GM23338 (cell line): ENCODE measurements at regions not wholly inside any gene's neighbourhood (a gene's known extent, or its start where the extent isn't known, plus 50 kb on each side); places are given as distances from the start of the nearest gene placed in this dataset.

ENCODE experiments used
- ATAC-seq: fragments of 200-7000 bp; cut with Tn5 transposase; 3 replicates; pipeline ENCODE4 v1.9.1; 2020
- DNase-seq: peaks from one replicate; pipeline ENCODE4 v3.0.0-alpha.2; 2015; ENCODE audit warnings: low spot score
- H2AFZ ChIP-seq: fragments of 200-600 bp; sonication (generic); 2 replicates; pipeline ENCODE4 v1.8.0; 2016; ENCODE audit warnings: antibody characterized with exemption, mild to moderate bottlenecking, moderate library complexity
- H3F3A ChIP-seq: fragments of 200-600 bp; sonication (generic); replicated peaks from 2 replicates; pipeline ENCODE4 v1.8.0; 2017; ENCODE audit warnings: antibody characterized with exemption, mixed run types, low read depth
- H3K27ac ChIP-seq: fragments of 200-600 bp; sonication (generic); 2 replicates; pipeline ENCODE4 v1.6.1; 2016; ENCODE audit warnings: low read depth
- H3K27me3 ChIP-seq: fragments of 200-600 bp; sonication (generic); 2 replicates; pipeline ENCODE4 v1.8.0; 2016; ENCODE audit warnings: mild to moderate bottlenecking, mixed run types, moderate library complexity; ENCODE audit not compliant: insufficient read depth
- H3K36me3 ChIP-seq: fragments of 200-600 bp; sonication (generic); 2 replicates; pipeline ENCODE4 v1.8.0; 2016; ENCODE audit warnings: mild to moderate bottlenecking; ENCODE audit not compliant: insufficient read depth
- H3K4me1 ChIP-seq: fragments of 200-600 bp; sonication (generic); 2 replicates; pipeline ENCODE4 v1.8.0; 2016; ENCODE audit warnings: mild to moderate bottlenecking, moderate library complexity; ENCODE audit not compliant: insufficient read depth
- H3K4me2 ChIP-seq: fragments of 200-600 bp; sonication (generic); 2 replicates; pipeline ENCODE4 v1.7.1; 2017; ENCODE audit warnings: mixed run types
- H3K4me3 ChIP-seq: fragments of 200-600 bp; sonication (generic); 2 replicates; pipeline ENCODE4 v1.6.1; 2016; ENCODE audit warnings: mixed run types
- H3K79me2 ChIP-seq: fragments of 200-600 bp; sonication (generic); replicated peaks from 2 replicates; pipeline ENCODE4 v1.8.0; 2017; ENCODE audit warnings: mild to moderate bottlenecking; ENCODE audit not compliant: insufficient read depth
- H3K9me2 ChIP-seq: fragments of 200-600 bp; sonication (generic); 2 replicates; pipeline ENCODE4 v1.8.0; 2017; ENCODE audit not compliant: insufficient read depth
- H4K20me1 ChIP-seq: fragments of 200-600 bp; sonication (generic); replicated peaks from 2 replicates; pipeline ENCODE4 v1.8.0; 2017; ENCODE audit warnings: mild to moderate bottlenecking; ENCODE audit not compliant: insufficient read depth
- H3K27ac Mint-ChIP-seq: 2 replicates; pipeline ENCODE4 v1.8.0; 2020; ENCODE audit warnings: inconsistent platforms, mild to moderate bottlenecking, moderate library complexity, mixed read lengths
- H3K27me3 Mint-ChIP-seq: 3 replicates; pipeline ENCODE4 v1.8.0; 2022; ENCODE audit warnings: low read depth, mild to moderate bottlenecking, moderate library complexity, mixed read lengths, inconsistent platforms; ENCODE audit not compliant: insufficient read depth, poor library complexity
- H3K36me3 Mint-ChIP-seq: 3 replicates; pipeline ENCODE4 v1.8.0; 2021; ENCODE audit warnings: low read depth, mild to moderate bottlenecking, inconsistent platforms, moderate library complexity, mixed read lengths
- H3K4me1 Mint-ChIP-seq: 3 replicates; pipeline ENCODE4 v1.8.0; 2020; ENCODE audit warnings: mild to moderate bottlenecking, inconsistent platforms, mixed read lengths
- H3K4me3 Mint-ChIP-seq: 3 replicates; pipeline ENCODE4 v1.8.0; 2021; ENCODE audit warnings: moderate library complexity, mild to moderate bottlenecking, inconsistent platforms, mixed read lengths
- H3K9me3 Mint-ChIP-seq: 3 replicates; pipeline ENCODE4 v1.8.0; 2020; ENCODE audit warnings: moderate library complexity, mild to moderate bottlenecking, inconsistent platforms, mixed read lengths
- CTCF ChIP-seq, 2 experiments: fragments of 200-600 bp in 1 of 2; sonication (generic) in 1 of 2; conservative IDR thresholded peaks; 2 replicates each; pipeline versions ENCODE4 v1.5.1 to v1.6.1; 2016 to 2017; ENCODE audit warnings: antibody characterized with exemption in 2 of 2, low read depth in 2 of 2, mild to moderate bottlenecking in 2 of 2, moderate library complexity in 1 of 2
- ETS1 ChIP-seq: IDR thresholded peaks from 2 replicates; pipeline ENCODE4 v1.6.1; 2016; ENCODE audit warnings: antibody characterized with exemption
- JUNB ChIP-seq: IDR thresholded peaks from one replicate; pipeline ENCODE4 v1.6.1; 2016; ENCODE audit warnings: antibody characterized with exemption; ENCODE audit not compliant: unreplicated experiment
- NANOG ChIP-seq: IDR thresholded peaks from 2 replicates; pipeline ENCODE4 v1.6.1; 2016; ENCODE audit warnings: antibody characterized with exemption, borderline replicate concordance
- POLR2AphosphoS5 ChIP-seq: IDR thresholded peaks from 2 replicates; pipeline ENCODE4 v1.6.1; 2016; ENCODE audit warnings: antibody characterized with exemption, low read depth
- REST ChIP-seq: IDR thresholded peaks from one replicate; pipeline ENCODE4 v1.6.1; 2018; ENCODE audit warnings: antibody characterized with exemption; ENCODE audit not compliant: unreplicated experiment
- STAT1 ChIP-seq: IDR thresholded peaks from one replicate; pipeline ENCODE4 v1.6.1; 2016; ENCODE audit warnings: antibody characterized with exemption; ENCODE audit not compliant: unreplicated experiment

GRCh38 chr13:26992951-26993719 lies 178.5 kb downstream of the USP12 start:
- H3K27me3 Mint-ChIP-seq = no peaks in the 10 kb centered on the region
- Histone ChIP-seq H2AFZ (no peak overlapping the region), H3K4me3 (no peak overlapping the region), H3K9me2 (no peaks in the 10 kb centered on the region; the same call in none of the 2 replicates), H4K20me1 (no peaks in the 10 kb centered on the region), H3K27me3 (no peaks in the 10 kb centered on the region), H3K79me2 (no peaks in the 10 kb centered on the region), H3K4me2 (no peak overlapping the region), H3K36me3 (no peaks in the 10 kb centered on the region), H3F3A (no peaks in the 10 kb centered on the region), H3K27ac (no peak overlapping the region), H3K4me1 (no peaks in the 10 kb centered on the region)
- ATAC-seq = no peak
- no peak overlapping the region for H3K27ac Mint-ChIP-seq
- no peak for DNase-seq
- H3K36me3 Mint-ChIP-seq = no peaks in the 10 kb centered on the region
- H3K9me3 Mint-ChIP-seq = no peaks in the 10 kb centered on the region
- TF ChIP-seq NANOG = no peak
- no peak for TF ChIP-seq REST
- no peak for TF ChIP-seq ETS1
- TF ChIP-seq JUNB = no peak
- H3K4me1 Mint-ChIP-seq = no peaks in the 10 kb centered on the region; the same call in 2 of the 3 replicates
- H3K4me3 Mint-ChIP-seq = no peak overlapping the region

- Mint-ChIP-seq H3K27me3 (no peaks in the 10 kb centered on the region), H3K36me3 (no peaks in the 10 kb centered on the region), H3K27ac (no peak overlapping the region), H3K4me3 (no peak overlapping the region), H3K9me3 (no peaks in the 10 kb centered on the region), H3K4me1 (no peaks in the 10 kb centered on the region; the same call in 2 of the 3 replicates)
- no peaks in the 10 kb centered on the region for H3F3A ChIP-seq
- no peak overlapping the region for H3K4me2 ChIP-seq
- no peaks in the 10 kb centered on the region; the same call in none of the 2 replicates for H3K9me2 ChIP-seq
- no peaks in the 10 kb centered on the region for H3K36me3 ChIP-seq
- H3K27me3 ChIP-seq = no peaks in the 10 kb centered on the region
- no peak overlapping the region for H3K4me3 ChIP-seq
- DNase-seq (no peak), ATAC-seq (no peak)
- TF ChIP-seq POLR2AphosphoS5 = no peak
- TF ChIP-seq NANOG = no peak
- no peak for TF ChIP-seq STAT1
- no peak for TF ChIP-seq ETS1
- no peak for TF ChIP-seq JUNB
- no peak for TF ChIP-seq REST
- no peak for TF ChIP-seq CTCF (conservative IDR thresholded peaks at IDR 0.05; ENCODE audit: low read depth in 2 of 2)
- H2AFZ ChIP-seq = no peak overlapping the region
- H3K4me1 ChIP-seq = no peaks in the 10 kb centered on the region
- no peaks in the 10 kb centered on the region for H3K79me2 ChIP-seq
- no peaks in the 10 kb centered on the region for H4K20me1 ChIP-seq
- H3K27ac ChIP-seq = no peak overlapping the region
Measured at GRCh38 chr13:26991508-26992181, 180.0 kb downstream of the USP12 start.
